ENCODE measurements at regions not wholly inside any gene's neighbourhood (a gene's known extent, or its start where the extent isn't known, plus 50 kb on each side); places are given as distances from the start of the nearest gene placed in this dataset.

- TF ChIP-seq EZH2 (IDR thresholded peaks at IDR 0.05) (no peak), FOXP2 (optimal IDR thresholded peaks at IDR 0.05; ENCODE audit: control extremely low read depth, extremely low read length, insufficient read depth) (no peak), POLR2AphosphoS5 (IDR thresholded peaks at IDR 0.05; ENCODE audit: borderline replicate concordance, low read depth, low read length) (no peak)
These were observed 85.6 kb upstream of the BRINP3 start for GRCh38 chr1:190563230-190563629.
